Heart right ventricle (tissue), 16 donors: ENCODE measurements at regions not wholly inside any gene's neighbourhood (a gene's known extent, or its start where the extent isn't known, plus 50 kb on each side); places are given as distances from the start of the nearest gene placed in this dataset.

ENCODE experiments used
- ATAC-seq, 8 donors: fragments of 200-7000 bp; cut with Tn5 transposase; one replicate each; pipeline ENCODE4 v1.9.1; 2020; ENCODE audit warnings: mild to moderate bottlenecking in 8 of 8, moderate library complexity in 8 of 8, moderate number of reproducible peaks in 1 of 8
- DNase-seq, 2 donors: peaks; one replicate each; pipeline ENCODE4 v3.0.0-alpha.2; 2020
- H3K27ac ChIP-seq, 10 donors: fragments of 200-600 bp; sonication (generic) in 2 of 10; one replicate each; pipeline versions ENCODE4 v1.5.0 to v1.8.0; 2020 to 2022; ENCODE audit warnings: mild to moderate bottlenecking in 3 of 10
- H3K27me3 ChIP-seq, 7 donors: fragments of 200-600 bp; one replicate each; pipeline ENCODE4 v1.8.0; 2021 to 2022; ENCODE audit warnings: mild to moderate bottlenecking in 2 of 7
- H3K36me3 ChIP-seq, 9 donors: fragments of 200-600 bp; sonication (generic) in 1 of 9; one replicate each; pipeline versions ENCODE4 v1.5.0 to v1.8.0; 2020 to 2022; ENCODE audit warnings: mild to moderate bottlenecking in 2 of 9
- H3K4me1 ChIP-seq, 9 donors: fragments of 200-600 bp; sonication (generic) in 1 of 9; one replicate each; pipeline versions ENCODE4 v1.5.0 to v1.8.0; 2020 to 2022; ENCODE audit warnings: mild to moderate bottlenecking in 4 of 9
- H3K4me3 ChIP-seq, 10 donors: fragments of 200-600 bp; sonication (generic) in 2 of 10; one replicate each; pipeline versions ENCODE4 v1.5.0 to v1.8.0; 2020 to 2022; ENCODE audit warnings: mild to moderate bottlenecking in 7 of 10, moderate library complexity in 2 of 10
- H3K9me3 ChIP-seq, 11 donors: fragments of 200-600 bp in 10 of 11; sonication (generic) in 2 of 11; one replicate each; pipeline versions ENCODE4 v1.5.0 to v1.8.0; 2013 to 2022; ENCODE audit warnings: mild to moderate bottlenecking in 2 of 11, control low read depth in 1 of 11, moderate library complexity in 1 of 11
- CTCF ChIP-seq, 9 donors: fragments of 200-600 bp; sonication (generic) in 2 of 9; IDR thresholded peaks; one replicate each; pipeline versions ENCODE4 v1.5.0 to v1.8.0; 2021 to 2022; ENCODE audit warnings: antibody characterized with exemption in 9 of 9, mild to moderate bottlenecking in 5 of 9, moderate library complexity in 1 of 9
- WGBS, 2 donors: extraction: QIAGEN DNeasy Blood & Tissue Kit; methylation state at CpG; one replicate each; pipeline ENCODE4 v1.1.7; 2013; ENCODE audit warnings: inconsistent platforms in 1 of 2; 5-methylcytosine and 5-hydroxymethylcytosine counted together
- intact Hi-C, 10 donors: fragments of 100-400 bp; cut with DNase I; formaldehyde crosslinking; loops; one replicate each; pipeline versions ENCODE4 v1.11.1 to v1.14.2; 2022
- donor health status: Arrhythmogenic right ventricular cardiomyopathy.
- donor health status: ischemic (EF 13 %, LVEDD 7.1; RV severe dilation, severe dysfunction).
- donor health status: healthy with polysubstance abuse.
- donor health status: DM: no; HTN: yes; CAD: no.
- donor health status: DM: no; HTN: no; CAD: no.
- donor health status: ischemic (EF 25% LVEDD 6.9; RV normal size, moderate dysfunction).
- donor health status: ischemic (EF 25% LVEDD 5.7; RV mildly dilated, moderate dysfunction).
- donor health status: healthy.
- donor health status: DM: yes; HTN: yes; CAD: no.
- donor health status: Ischemic cardiomyopathy.
- donor health status: ischemic (EF 35%, LVEDD 5.7; RV mildly dilated, moderate dysfunction).
- donor health status: nonischemic (EF 11% LVEDD 7.7; RV severe dilation, severe dysfunction).
- donor health status: DM: yes; HTN: yes; CAD: no.
- donor health status: PGD.
- donor health status: ischemic (EF 29% LVEDD 5.4; RV normal size, mild dysfunction).
- donor health status: nonischemic (EF 23%, LVEDD 6.1; RV moderate dilation, normal function).

GRCh38 chr15:66836231-66837030, 134.4 kb downstream of the SMAD6 start:
- Histone ChIP-seq H3K36me3 (no peaks in the 10 kb centered on the region), H3K4me3 (no peak overlapping the region), H3K4me1 (peaks cover 0 to 48% (median 23%) of the 10 kb centered on the region in 9 donors), H3K27ac (peak overlapping the region in 2 of 10 donors; percentile 79 to 87), H3K27me3 (no peaks in the 10 kb centered on the region), H3K9me3 (peaks cover 0 to 8% (median 0%) of the 10 kb centered on the region in 11 donors)
- ATAC-seq (no peak), DNase-seq (no peak)
- intact Hi-C loops, result loop anchor here in 1 of 10 donors (5.0 kb wide), 1 partner anchor 34 kb away; no protein-coding TSS in a partner anchor
- 88 to 93% methylated on average over 9 of the region's 9 CpGs for WGBS, 2 donors
- no peak for TF ChIP-seq CTCF (IDR thresholded peaks at IDR 0.05)

GRCh38 chr15:66838202-66838601, 136.2 kb downstream of the SMAD6 start:
- no peak for TF ChIP-seq CTCF (IDR thresholded peaks at IDR 0.05)
- no peak overlapping the region for H3K4me3 ChIP-seq
- intact Hi-C loops, result loop anchor here in 1 of 10 donors (5.0 kb wide), 1 partner anchor 36 kb away; no protein-coding TSS in a partner anchor
- 68 to 70% methylated on average over 7 of the region's 7 CpGs for WGBS, 2 donors
- peaks cover 0 to 8% (median 0%) of the 10 kb centered on the region in 11 donors for H3K9me3 ChIP-seq
- DNase-seq, result no peak
- H3K4me1 ChIP-seq, result peaks cover 9 to 50% (median 35%) of the 10 kb centered on the region in 9 donors
- no peaks in the 10 kb centered on the region for H3K36me3 ChIP-seq
- H3K27ac ChIP-seq, result no peak overlapping the region
- no peaks in the 10 kb centered on the region for H3K27me3 ChIP-seq
- ATAC-seq, result no peak

DNA sequence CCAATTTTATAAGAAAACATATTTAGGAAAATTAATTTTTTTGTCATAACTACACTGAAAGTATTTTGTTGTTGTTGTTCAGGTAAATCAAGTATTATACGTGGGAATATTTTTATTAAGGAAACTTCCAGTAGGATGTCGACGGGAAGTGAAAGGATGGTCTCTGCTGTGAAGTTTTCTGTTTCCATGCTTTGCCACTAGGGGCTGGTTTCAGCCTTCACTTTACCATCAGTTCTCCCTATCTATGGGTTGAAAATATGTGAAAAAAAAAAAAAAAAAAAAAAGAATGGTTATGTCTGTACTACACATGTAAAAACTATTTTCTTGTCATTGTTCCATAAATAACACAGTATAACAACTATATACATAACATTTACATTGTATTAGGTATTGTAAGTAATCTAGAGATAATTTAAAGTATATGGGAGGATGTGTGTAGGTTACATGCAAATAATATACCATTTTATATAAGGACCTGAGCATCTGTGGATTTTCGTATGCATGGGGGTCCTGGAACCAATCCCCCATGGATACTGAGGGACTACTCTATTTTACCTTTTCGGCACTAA, 136.7 kb downstream of the SMAD6 start:
- 56 to 62% methylated on average over 5 of the region's 5 CpGs for WGBS, 2 donors
- peak overlapping the region in 1 of 10 donors; percentile 97 for H3K27ac ChIP-seq
- H3K4me3 ChIP-seq, result no peak overlapping the region
- no peaks in the 10 kb centered on the region for H3K27me3 ChIP-seq
- intact Hi-C loops, result loop anchor here in 1 of 10 donors (5.0 kb wide), 1 partner anchor 36 kb away; no protein-coding TSS in a partner anchor
- DNase-seq, result no peak
- H3K4me1 ChIP-seq, result peaks cover 13 to 54% (median 41%) of the 10 kb centered on the region in 9 donors
- peaks cover 0 to under 1% (median 0%) of the 10 kb centered on the region in 9 donors for H3K36me3 ChIP-seq
- TF ChIP-seq CTCF (IDR thresholded peaks at IDR 0.05), result peak in 8 of 9 donors; percentile 19 to 66 (median 56)
- H3K9me3 ChIP-seq, result peaks cover 0 to 8% (median 0%) of the 10 kb centered on the region in 11 donors
- no peak for ATAC-seq

GRCh38 chr15:66839506-66840112, 137.6 kb downstream of the SMAD6 start:
- no peak overlapping the region for H3K4me3 ChIP-seq
- H3K4me1 ChIP-seq, result peaks cover 13 to 58% (median 44%) of the 10 kb centered on the region in 9 donors
- H3K27me3 ChIP-seq, result no peaks in the 10 kb centered on the region
- 85 to 90% methylated on average over 4 of the region's 4 CpGs for WGBS, 2 donors
- peaks cover 0 to 6% (median 0%) of the 10 kb centered on the region in 9 donors for H3K36me3 ChIP-seq
- no peak for TF ChIP-seq CTCF (IDR thresholded peaks at IDR 0.05)
- intact Hi-C loops, result loop anchor here in 3 of 10 donors (5.0 kb wide), 2 partner anchors 37 to 137 kb away; partner anchors contain the start of gene SMAD6 (in 2 of the 3)
- no peak for DNase-seq
- H3K9me3 ChIP-seq, result peaks cover 0 to 8% (median 0%) of the 10 kb centered on the region in 11 donors
- ATAC-seq, result no peak
- peak overlapping the region in 3 of 10 donors; percentile 6 to 97 (median 37) for H3K27ac ChIP-seq
